Embryonic facial prominence (tissue), 1 donor: ENCODE measurements at regions not wholly inside any gene's neighbourhood (a gene's known extent, or its start where the extent isn't known, plus 50 kb on each side); places are given as distances from the start of the nearest gene placed in this dataset.
"Not testable (repeated sequence)": the region's sequence is repeated elsewhere in the genome, so short reads cannot be mapped to it uniquely, and the experiment has no call there.

ENCODE experiments used
- DNase-seq: peaks from one replicate; pipeline ENCODE4 v3.0.0-alpha.2; 2016; ENCODE audit errors: extremely low spot score

DNA sequence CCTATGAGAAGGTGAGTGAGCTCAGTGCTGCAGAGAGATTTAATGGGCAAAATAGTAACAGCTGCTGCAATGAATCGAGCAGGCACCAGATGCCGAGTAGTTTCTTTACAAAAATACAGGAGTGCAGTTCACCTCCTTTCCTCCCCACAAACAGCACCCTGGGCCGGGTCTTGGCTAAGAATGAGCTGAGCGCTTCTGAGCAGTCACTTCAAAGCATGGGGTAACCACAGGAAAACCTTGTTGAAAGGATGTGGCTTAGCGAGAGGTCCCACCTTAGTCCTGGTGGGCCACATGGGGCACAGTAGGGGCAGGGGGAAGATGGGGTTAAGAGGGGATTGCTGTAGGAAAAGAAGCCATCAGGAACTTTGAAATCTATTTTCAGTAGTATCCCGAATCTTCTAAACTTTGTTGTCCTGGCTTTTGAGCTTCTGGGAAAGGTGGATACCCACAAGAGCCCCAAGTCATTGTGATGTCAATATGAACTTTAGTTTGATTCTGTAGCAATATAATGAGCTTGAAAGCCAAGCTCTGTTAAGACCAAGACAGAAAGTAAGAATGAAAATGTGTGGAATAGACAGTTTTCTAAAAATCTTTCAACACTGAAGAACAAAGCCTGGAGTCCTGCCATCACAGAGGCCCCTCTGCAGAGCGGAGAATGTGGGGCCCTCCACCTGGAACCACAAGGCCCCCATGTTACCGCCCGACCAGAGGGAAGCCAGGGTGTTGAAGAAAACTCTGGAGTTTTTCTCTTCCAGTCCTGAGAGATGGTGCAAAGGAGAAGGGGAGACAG lies 101.0 kb upstream of the ZNF236 start:
- no peak for DNase-seq

DNA sequence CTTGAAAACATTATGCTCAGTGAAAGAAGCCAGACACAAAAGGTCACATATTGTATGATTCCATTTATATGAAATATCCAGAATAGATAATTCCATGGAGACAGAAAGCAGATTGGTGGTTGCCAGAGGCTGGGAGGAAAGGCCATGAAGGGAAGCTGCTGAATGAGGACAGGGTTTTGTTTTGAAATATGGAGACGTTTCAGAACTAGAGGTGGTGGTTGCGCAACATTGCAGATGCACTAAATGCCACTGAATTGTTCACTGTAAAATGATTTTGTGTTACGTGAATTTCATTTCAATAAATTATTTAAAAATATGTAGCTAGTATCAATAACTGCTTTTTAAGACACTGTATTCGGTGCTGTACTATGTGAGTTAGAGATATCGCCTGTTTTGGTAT lies 101.7 kb upstream of the ZNF236 start:
- DNase-seq: no peak

DNA sequence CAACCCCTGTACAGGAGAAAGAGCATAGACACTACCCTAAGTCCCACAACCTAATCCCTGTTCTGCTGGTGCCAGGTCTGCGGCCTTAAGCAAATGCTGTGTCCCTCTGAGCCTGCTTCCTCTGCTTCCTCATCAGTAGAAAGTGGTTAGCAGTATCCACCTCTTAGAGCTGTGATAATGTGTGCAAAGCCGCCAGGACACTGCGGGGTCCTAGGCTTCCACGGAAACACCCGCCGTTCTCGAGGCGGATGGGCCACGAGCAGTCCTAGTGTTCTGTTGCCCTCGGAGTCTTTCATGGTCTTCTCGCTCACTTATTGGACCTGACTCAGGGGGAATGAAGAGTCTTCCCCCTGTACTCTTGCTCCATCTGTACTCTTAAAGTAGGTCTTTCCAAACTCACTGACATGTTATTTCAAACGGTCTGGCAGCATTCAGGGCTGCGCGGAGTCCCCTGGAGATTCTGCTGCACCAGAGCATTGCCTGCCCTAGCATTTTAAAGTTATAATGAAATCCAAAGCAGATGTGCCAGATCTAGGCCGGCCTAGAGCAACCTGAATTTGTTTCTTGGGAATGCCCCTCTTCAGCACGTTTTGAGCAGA lies 107.2 kb upstream of the ZNF236 start:
- DNase-seq: no peak

DNA sequence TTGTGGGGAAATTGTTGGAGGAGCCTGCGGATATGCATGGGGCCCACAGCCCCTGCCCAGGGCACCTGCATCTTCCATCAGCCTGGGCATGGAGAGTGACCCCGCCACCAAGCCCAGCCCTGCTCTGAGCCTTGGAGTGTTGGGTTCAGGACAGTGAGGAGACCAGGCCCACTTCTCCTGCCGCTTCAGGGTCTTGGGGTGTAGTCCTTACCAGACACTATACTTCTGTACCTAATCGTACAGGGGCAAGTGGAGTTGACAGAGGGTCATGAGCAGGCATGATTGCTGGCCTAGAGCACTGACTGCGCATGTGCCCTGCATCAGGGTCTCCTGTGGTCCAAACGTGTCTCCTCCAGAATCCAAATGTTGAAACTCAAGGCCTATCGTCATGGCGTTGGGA lies 108.9 kb upstream of the ZNF236 start:
- DNase-seq: no peak

DNA sequence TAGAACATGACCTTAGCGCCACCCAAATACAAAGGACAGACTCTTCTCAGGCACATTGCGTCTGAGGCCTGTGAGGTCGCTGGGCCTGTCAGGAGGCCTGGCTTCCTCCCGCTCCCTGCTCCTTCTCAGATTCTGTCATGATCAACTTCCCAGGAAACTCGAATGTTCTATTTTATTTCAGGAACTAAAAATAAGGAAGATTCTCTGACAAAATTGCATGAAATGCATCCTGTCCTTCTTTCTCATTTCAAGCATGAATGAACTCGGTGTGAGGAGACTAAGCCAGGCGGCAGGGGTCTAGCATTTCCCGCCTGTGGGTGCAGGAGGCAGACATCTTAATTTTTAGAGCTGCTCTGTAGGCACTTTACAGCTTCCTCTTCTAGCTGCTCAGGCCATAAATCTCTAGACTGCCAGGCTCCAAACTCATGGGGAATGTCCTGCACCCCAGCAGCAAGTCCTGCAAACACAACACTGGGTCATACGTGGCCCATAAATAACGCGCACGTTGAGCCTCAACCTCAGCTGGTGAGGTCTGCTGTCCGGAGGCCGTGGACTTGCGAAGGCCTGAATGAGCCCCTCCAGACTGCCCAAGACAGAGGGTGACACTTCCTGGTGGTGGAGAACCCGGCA lies 109.7 kb upstream of the ZNF236 start:
- DNase-seq: no peak

DNA sequence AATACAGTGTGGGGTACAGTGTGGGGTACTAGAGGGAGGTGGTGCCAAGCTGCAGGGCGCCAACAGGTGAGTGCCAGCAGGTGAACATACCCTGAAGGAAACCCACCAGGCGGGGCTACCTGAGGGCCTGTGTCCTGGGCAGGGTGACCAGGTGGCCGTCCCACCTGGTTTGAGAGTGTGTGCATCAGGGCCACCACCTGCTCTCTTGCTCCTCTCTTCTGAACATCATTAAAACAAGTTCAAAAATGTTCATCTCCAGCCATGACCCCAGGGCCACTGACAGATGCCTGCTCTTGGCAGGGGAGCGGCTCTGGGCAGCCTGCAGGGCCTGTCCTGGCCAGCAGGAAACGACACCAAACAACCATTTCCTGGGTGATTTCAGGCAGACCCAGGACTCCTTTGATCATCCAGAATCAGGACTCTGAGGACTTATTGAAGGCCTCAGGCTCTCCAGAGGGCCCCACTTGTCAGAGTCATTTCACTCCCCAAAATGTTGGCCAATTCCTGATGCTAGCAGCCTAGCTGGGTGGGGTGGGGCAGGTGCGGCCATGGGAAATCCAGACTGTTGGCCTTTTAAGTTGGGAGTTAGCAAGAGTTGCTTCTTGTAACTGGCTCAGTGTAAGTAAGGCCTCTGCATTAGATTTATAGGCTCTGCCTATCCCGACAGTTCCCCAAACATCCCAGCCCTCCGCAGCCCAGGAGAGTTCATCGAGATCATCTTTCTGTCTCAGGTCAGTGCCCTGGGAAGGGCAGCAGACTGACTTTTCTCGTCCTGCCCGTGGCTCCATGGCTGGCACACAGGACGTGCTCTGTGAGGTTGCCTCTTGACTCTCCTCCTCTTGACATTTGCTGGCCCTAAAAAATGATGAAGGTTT lies 111.5 kb upstream of the ZNF236 start:
- no peak for DNase-seq

DNA sequence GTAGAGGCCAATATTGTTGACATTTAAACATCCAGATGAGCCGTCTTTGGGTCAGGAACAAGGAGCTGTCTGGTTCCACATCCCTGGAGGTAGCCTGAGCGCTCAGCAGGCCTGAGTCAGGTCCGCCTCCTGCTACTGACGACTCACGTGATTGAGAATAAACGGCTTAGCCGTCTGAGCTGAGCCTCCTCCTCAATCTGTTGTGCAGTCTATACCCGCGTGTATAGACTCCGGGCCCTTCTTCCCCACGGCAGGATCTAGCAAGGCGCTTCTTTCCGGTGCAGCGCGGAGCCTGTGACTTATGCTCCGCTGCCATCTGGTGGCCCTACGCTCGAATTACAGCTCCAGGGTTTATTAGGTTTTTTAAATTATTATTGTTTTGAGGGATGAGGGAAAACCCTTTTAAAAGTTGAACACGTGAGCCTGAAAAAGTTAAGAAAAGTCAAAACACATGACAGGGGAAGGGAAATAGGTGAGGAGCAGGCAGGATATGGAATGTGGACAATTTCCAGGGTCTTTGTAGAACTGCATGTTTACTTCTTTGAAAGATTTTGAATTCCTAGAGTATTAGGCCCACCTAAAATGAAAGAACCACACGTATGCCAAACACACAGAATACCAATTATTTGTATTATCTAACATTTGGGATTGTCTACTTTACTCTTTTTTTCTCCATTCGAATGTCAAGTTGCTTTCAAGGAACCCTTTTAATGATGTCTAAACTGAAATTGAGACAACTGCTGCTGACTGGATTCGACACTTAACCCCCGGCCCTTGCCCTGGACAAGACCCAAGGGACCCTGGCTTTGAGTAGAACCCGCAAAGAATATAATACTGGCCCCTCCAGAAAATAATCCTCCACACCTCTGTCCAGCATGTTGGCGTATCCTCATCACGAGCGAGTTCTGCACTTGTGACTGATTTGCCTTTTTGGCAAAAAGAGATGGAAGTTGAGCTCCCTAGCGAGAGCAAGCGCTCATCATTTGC lies 112.4 kb upstream of the ZNF236 start:
- DNase-seq: peak; percentile 73

DNA sequence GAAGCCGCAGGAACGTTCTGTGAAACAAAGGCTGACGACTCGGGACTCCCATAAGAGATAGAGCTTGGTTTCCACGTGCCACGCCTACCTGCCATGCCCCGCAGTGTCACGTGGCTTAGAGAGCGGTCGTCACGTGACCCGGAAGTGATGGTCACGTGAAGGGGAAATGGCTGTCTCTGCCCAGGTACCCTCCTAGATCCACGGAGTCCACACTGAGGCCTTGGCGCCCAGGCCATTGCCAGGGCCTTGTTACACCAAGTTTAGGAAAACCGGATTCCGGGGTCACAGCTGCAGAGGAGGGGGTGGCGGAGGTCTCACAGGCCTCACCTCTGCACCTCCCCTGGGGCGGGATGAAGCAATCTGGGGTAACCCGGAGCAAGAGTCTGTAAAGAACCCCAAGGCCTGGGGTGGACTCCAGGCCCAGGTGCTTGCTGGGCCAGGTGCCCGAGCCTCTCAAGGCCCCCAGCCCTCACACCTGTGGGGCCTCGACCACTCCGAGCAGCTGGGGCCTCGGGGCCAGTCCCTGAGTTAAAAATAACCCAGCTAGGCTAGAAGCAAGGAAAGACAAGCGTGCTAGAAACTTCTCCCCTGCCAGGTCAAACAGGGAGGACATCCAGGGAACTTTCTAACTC lies 113.5 kb upstream of the ZNF236 start:
- DNase-seq: no peak

DNA sequence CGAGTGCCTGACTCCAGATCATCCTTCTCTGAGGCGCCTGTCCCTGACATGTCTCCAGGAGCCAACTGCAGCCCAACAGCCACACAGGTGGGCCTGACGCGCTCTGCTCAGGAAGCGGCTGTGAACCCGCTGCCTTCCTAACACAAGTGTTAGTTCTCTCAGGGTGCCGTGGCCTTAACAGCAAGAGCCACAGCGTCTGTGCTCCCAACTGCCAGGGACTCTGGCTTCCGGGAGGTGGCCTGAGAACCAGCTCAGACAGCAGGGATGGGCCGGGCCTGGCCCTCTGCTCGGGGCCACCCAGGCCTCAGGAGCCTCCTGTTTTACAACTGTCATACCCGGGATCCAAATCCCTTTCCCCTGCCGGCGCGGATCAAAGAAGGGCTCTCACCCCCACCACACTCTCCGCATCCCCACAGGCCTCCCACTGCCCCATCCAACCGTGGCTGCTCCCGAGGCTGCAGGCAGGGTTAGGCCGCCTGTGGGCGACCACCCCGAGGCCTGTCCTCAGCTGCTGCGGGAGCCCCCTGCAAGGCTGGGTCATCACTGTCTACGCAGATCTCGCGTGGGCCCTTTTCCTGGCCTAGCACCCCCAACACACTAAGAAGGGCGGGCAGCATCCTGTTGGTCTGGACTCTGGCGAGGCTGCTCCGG lies 114.2 kb upstream of the ZNF236 start:
- no peak for DNase-seq

DNA sequence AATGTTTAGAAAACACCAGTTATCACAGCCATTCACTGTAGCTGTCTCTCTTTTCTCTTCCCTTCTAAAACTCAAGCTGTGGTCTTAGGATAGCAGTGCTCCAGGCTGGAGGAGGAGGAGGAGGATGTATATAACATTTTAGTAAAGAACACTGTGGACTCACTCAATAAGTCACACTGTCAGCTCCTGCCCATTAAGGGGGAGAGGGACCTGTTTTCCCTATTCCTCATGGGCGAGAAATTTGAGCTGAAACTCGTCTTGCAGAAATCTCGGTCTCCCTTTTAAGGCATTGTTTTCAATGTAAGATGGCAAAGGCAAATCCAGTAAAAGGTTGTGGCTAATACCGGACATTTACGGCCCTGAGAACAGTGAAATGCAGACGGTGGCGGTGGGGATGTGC lies 114.8 kb upstream of the ZNF236 start:
- no peak for DNase-seq

DNA sequence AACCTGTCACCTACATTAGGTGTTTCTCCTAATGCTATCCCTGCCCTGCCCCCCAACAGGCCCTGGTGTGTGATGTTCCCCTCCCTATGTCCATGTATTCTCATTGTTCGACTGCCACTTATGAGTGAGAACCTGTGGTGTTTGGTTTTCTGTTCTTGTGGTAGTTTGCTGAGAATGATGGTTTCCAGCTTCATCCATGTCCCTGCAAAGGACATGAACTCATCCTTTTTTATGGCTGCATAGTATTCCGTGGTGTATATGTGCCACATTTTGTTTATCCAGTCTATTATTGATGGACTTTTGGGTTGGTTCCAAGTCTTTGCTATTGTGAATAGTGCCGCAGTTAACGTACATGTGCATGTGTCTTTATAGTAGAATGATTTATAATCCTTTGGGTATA lies 117.8 kb upstream of the ZNF236 start:
- not testable (repeated sequence) for DNase-seq

DNA sequence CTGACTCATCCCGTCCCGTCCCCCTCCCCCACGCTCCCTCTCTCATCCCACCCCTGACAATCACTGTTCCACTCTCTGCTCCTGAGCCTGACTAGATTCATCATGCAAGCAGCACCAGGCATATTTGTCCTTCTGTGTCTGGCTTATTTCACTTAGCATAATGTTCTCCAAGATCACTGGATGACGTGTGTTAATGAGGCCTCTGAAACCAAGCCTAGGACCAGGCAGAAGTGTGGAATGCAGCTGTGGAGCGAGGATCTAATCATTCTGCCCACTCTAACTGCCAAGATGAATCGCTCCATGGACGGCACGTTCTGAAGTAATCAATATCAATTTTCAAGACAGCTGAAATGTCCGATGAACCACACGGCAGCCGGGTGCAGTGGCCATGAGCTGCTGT lies 122.4 kb upstream of the ZNF236 start:
- DNase-seq: no peak

DNA sequence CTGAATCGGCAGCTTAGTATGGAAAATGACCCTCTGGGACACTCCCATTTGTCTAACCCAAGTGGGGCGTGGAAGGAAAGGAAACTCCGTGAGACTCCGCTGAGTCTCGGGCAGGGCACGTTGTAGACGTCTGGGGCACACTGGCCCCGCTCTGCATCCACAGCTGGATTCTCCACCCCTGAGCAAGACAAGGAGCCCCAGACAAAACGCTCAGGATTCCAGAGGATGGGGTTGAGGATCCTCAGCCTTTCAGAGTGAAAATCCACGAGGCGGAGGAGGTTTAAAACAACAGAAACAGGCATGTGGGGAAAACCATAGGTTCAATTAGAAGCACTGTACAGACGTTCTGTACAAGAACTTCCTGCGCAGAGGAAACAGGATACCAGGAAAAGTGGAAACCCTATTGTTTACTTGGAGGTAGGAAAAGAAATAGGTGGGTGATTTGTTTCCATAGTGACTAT lies 124.9 kb upstream of the ZNF236 start:
- no peak for DNase-seq

DNA sequence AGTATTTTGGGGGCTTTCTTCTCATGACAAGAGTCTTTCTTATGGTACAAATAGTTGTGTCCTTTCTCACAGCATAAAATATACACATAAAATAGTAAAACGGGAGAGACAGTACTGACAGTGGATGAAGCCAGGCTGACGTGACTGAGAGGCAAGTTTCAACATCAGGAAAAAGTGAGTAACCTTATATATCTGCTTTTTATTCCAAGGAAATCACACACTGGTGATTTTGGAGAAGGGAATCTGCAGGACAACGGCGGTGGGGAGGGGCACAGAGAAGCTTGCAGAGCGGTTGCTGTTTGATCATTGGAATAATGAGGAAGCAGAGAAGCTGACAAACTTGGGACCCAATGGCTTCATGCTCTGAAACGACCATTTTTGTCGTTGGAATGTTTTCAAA lies 130.6 kb upstream of the ZNF236 start:
- DNase-seq: no peak

DNA sequence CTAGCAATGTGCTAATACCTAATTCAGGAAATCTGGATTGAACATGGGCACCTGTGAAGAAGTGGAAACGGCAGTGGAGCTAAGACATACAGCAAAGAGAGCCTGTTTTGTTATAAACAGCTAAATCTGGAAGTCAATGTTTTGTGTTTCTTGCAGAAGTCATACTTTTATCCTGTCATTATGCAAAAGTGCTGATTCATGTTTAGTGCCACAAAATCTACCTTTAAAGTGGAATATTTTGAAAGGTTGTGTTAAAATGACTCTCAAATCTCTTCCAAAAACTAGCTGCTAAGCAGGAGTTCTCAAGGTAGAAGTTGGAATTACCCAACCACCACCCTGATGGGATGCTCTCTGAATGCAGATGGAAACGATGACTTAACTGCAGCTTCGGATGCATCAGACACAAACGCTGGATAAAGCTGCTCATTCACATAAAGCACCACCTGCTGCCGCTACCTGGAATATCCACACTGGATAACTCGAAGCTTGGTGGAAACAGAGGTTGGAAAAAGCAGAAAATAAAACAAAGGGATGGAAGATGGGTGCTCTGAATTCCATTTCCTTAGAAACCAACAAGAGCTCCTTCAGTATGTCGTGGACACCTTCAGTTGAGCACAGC lies 132.6 kb upstream of the ZNF236 start:
- DNase-seq: no peak

DNA sequence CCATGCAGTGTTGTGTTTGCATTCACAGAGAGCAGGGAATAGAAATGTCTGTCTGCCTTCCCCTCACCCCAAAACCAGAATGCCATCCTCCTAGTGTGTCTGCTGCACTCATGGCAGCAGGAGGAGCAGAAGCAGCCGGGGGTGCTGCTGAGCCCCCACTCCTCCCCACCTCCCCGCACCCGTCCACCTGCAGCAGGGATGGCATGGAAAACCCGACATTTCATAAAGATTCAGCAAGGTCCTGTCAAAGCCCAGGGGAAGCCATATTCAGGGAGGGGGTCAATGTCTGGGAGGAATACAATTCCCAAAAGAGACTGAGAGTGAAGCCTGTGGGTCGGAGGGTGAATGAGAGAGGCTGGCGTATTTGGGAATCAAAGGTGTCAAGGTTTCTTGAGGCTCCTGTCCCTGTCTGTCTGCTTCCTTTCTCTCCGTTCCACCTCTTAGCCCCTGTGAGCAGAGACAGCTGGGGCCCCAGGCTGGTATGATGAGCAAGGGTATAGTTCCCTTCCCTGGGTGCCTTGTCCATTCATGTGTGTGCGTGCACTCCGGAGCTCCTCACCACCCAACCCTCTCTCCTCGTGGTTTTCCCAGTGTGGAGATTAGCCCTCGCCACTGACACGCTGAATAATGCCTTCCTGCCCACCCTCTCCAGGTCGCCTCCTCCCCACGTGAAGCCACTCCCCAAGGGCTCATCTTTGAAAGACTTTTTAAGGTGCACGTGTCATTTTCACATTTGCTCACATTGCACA lies 133.5 kb upstream of the ZNF236 start:
- no peak for DNase-seq

DNA sequence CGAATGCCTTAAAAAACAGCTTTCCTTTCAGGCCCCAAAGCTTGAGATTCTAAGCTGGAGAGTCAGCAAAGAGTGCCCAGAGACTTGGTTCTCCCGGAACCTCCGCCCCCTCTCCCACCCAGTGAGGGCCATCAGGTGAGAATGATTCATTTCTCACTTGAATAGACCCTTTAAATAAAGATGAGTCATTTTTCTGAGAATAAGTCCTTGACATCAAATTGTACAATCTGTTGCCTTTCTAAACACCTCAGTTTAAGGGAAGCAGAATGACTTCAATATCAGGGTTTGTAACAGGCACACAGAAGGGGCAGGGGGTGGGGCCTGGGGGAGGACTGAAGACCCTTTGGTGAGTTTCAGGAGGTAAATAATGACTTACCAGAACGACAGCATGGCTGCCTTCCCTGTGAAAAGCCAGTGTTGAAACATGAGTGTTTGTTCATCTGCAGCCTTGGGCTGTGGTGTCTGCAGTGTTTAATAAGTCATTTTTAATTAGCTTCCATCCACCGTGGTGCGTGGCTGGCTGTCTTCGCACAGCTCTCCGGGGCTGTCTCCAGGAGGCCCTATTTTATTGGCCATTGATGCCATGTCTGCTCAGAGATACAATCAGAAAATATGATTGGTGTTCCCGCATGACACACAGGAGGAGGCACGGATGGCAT lies 134.9 kb upstream of the ZNF236 start:
- DNase-seq: no peak

DNA sequence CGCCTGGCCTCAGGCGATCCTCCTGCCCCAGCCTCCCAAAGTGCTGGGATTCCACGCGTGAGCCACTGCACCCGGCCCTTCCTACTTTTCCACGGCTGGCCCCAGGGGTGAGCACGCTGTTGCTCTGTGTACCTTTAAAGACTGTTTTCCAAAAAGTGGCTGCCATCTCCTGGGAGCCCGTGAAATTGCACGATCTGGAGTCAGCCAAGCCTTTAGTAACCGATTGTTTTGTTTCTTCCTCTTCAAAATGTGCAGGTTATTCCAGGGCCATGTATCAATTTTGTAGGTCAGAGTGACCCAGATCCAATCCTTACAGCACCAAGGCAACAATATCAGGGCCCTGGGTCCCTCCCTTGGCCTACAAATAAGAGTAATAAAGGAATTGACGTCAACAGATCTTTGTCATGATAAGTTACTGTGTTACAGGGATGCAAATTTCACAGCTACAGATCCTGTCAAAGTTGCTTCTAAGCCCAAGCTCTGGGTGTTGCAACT lies 135.6 kb upstream of the ZNF236 start:
- no peak for DNase-seq
